Neural progenitor cell (in vitro differentiated cells): ENCODE measurements at regions not wholly inside any gene's neighbourhood (a gene's known extent, or its start where the extent isn't known, plus 50 kb on each side); places are given as distances from the start of the nearest gene placed in this dataset.

ENCODE experiments used
- DNase-seq: peaks from one replicate; pipeline ENCODE4 v3.0.0-alpha.2; 2016; ENCODE audit warnings: low spot score
- H2AFZ ChIP-seq: fragments of 200-600 bp; sonication (generic); replicated peaks from 2 replicates; pipeline ENCODE4 v1.6.1; 2016; ENCODE audit warnings: antibody characterized with exemption
- H3F3A ChIP-seq: fragments of 200-600 bp; sonication (generic); 2 replicates; pipeline ENCODE4 v1.6.1; 2016; ENCODE audit warnings: antibody characterized with exemption, low read depth
- H3K27ac ChIP-seq: fragments of 200-600 bp; sonication (generic); 2 replicates; pipeline ENCODE4 v1.5.1; 2016; ENCODE audit warnings: mild to moderate bottlenecking
- H3K27me3 ChIP-seq: fragments of 200-600 bp; sonication (generic); 2 replicates; pipeline ENCODE4 v1.6.1; 2016; ENCODE audit warnings: mild to moderate bottlenecking, moderate library complexity
- H3K36me3 ChIP-seq: fragments of 200-600 bp; sonication (generic); 2 replicates; pipeline ENCODE4 v1.5.1; 2016
- H3K4me1 ChIP-seq: fragments of 200-600 bp; sonication (generic); 2 replicates; pipeline ENCODE4 v1.6.1; 2016; ENCODE audit warnings: mixed run types
- H3K4me2 ChIP-seq: fragments of 200-600 bp; sonication (generic); 2 replicates; pipeline ENCODE4 v1.6.1; 2016
- H3K4me3 ChIP-seq: fragments of 200-600 bp; sonication (generic); 2 replicates; pipeline ENCODE4 v1.5.1; 2016
- H3K79me2 ChIP-seq: fragments of 200-600 bp; sonication (generic); 2 replicates; pipeline ENCODE4 v1.6.1; 2016; ENCODE audit warnings: low read depth
- H3K9ac ChIP-seq: fragments of 200-600 bp; sonication (generic); 2 replicates; pipeline ENCODE4 v1.6.1; 2016
- H3K9me3 ChIP-seq: fragments of 200-600 bp; sonication (generic); 2 replicates; pipeline ENCODE4 v1.5.1; 2016; ENCODE audit warnings: low read depth
- H4K20me1 ChIP-seq: fragments of 200-600 bp; sonication (generic); 2 replicates; pipeline ENCODE4 v1.6.1; 2016; ENCODE audit warnings: low read depth
- H3K27ac Mint-ChIP-seq: 3 replicates; pipeline ENCODE4 v1.8.0; 2021; ENCODE audit warnings: mixed read lengths
- H3K27me3 Mint-ChIP-seq: 2 replicates; pipeline ENCODE4 v1.8.0; 2022; ENCODE audit warnings: low read depth, mild to moderate bottlenecking, inconsistent platforms, moderate library complexity, mixed read lengths; ENCODE audit not compliant: insufficient read depth
- H3K36me3 Mint-ChIP-seq: 3 replicates; pipeline ENCODE4 v1.8.0; 2021; ENCODE audit warnings: mixed read lengths
- H3K4me1 Mint-ChIP-seq: 3 replicates; pipeline ENCODE4 v1.8.0; 2021; ENCODE audit warnings: mixed read lengths
- H3K4me3 Mint-ChIP-seq: 3 replicates; pipeline ENCODE4 v1.8.0; 2021; ENCODE audit warnings: mild to moderate bottlenecking, moderate library complexity, mixed read lengths
- H3K9me3 Mint-ChIP-seq: 3 replicates; pipeline ENCODE4 v1.8.0; 2020; ENCODE audit warnings: mixed read lengths
- CTCF ChIP-seq: fragments of 200-600 bp; sonication (generic); IDR thresholded peaks from 2 replicates; pipeline ENCODE4 v1.5.1; 2017; ENCODE audit warnings: antibody characterized with exemption, mild to moderate bottlenecking
- EZH2 ChIP-seq: fragments of 200-600 bp; sonication (generic); IDR thresholded peaks from 2 replicates; pipeline ENCODE4 v1.6.1; 2017; ENCODE audit warnings: antibody characterized with exemption, mild to moderate bottlenecking, moderate library complexity
- EZH2phosphoT487 ChIP-seq: fragments of 200-600 bp; sonication (generic); IDR thresholded peaks from 2 replicates; pipeline ENCODE4 v1.6.1; 2017; ENCODE audit warnings: antibody characterized with exemption

GRCh38 chr5:124001036-124001615, 489.1 kb downstream of the CSNK1G3 start:
- Histone ChIP-seq H3K4me3 (no peak overlapping the region), H3K4me2 (peak overlapping the region; percentile 21), H3K79me2 (no peaks in the 10 kb centered on the region), H3K27me3 (no peaks in the 10 kb centered on the region), H3K9me3 (no peaks in the 10 kb centered on the region), H2AFZ (peak overlapping the region; percentile 86), H3K36me3 (no peaks in the 10 kb centered on the region), H3K27ac (no peak overlapping the region), H3K4me1 (peaks cover 19% of the 10 kb centered on the region), H3K9ac (no peak overlapping the region), H3F3A (no peaks in the 10 kb centered on the region), H4K20me1 (no peaks in the 10 kb centered on the region)
- TF ChIP-seq CTCF (no peak), EZH2phosphoT487 (no peak), EZH2 (no peak)
- no peaks in the 10 kb centered on the region for H3K27me3 Mint-ChIP-seq
- H3K36me3 Mint-ChIP-seq: no peaks in the 10 kb centered on the region
- no peak overlapping the region for H3K27ac Mint-ChIP-seq
- H3K9me3 Mint-ChIP-seq: peaks cover 13% of the 10 kb centered on the region
- H3K4me3 Mint-ChIP-seq: no peak overlapping the region
- H3K4me1 Mint-ChIP-seq: peaks cover 72% of the 10 kb centered on the region
- DNase-seq: peak; percentile 14

- no peak overlapping the region for H3K4me3 Mint-ChIP-seq
- no peak overlapping the region for H3K27ac Mint-ChIP-seq
- Histone ChIP-seq H3K4me1 (peaks cover 19% of the 10 kb centered on the region), H3K27ac (no peak overlapping the region), H3K27me3 (no peaks in the 10 kb centered on the region), H3F3A (no peaks in the 10 kb centered on the region), H3K36me3 (no peaks in the 10 kb centered on the region), H3K9ac (no peak overlapping the region), H3K9me3 (no peaks in the 10 kb centered on the region), H3K79me2 (no peaks in the 10 kb centered on the region), H3K4me2 (no peak overlapping the region), H2AFZ (no peak overlapping the region), H3K4me3 (no peak overlapping the region), H4K20me1 (no peaks in the 10 kb centered on the region)
- peaks cover 13% of the 10 kb centered on the region for H3K9me3 Mint-ChIP-seq
- H3K27me3 Mint-ChIP-seq: peaks cover 3% of the 10 kb centered on the region
- H3K4me1 Mint-ChIP-seq: peaks cover 76% of the 10 kb centered on the region
- TF ChIP-seq CTCF (no peak), EZH2phosphoT487 (no peak), EZH2 (no peak)
- H3K36me3 Mint-ChIP-seq: no peaks in the 10 kb centered on the region
- DNase-seq: no peak
Measured at GRCh38 chr5:124000538-124000937, 488.6 kb downstream of the CSNK1G3 start.

DNA sequence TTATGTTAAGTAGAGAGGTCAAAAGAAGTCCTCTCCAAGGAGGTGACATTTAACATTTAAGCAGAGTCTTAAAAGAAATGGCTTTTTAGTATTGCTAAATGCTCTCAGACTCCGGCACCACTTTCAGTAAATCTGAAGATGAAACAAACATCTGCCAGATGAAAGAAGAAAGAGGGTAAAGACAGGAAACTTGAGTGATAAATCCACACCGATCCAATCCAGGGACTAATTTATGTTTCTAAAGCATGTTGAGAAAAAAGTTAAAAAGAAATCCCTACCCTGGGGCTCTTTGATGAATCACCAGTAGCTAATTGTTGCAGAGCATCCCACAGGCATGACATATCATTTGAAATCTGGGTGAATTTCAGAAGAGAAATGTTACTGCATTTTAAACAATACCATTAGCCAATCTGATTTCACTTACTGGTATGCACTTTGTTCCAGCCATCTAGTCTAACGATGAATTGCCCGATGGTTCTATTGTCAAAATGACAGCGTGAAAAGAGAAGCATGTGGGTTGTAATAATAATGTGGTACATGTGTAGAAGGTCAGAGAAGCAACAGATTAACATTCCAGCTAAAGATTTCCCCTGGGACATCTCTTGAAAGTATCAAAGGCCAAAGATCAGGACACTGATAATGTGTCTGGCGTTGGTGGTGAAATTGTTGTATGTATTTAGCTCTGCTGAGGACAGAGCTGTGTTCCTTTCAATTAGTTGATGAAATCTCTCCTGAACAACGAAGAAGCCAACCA, 485.7 kb downstream of the CSNK1G3 start:
- no peaks in the 10 kb centered on the region for H3K9me3 ChIP-seq
- H3K36me3 ChIP-seq: no peaks in the 10 kb centered on the region
- no peak overlapping the region for H3K4me3 ChIP-seq
- H2AFZ ChIP-seq: no peak overlapping the region
- TF ChIP-seq EZH2phosphoT487: no peak
- no peak for TF ChIP-seq EZH2
- TF ChIP-seq CTCF: no peak
- no peak overlapping the region for H3K9ac ChIP-seq
- Mint-ChIP-seq H3K27ac (peak overlapping the region; percentile 43), H3K27me3 (peaks cover 3% of the 10 kb centered on the region), H3K4me1 (peaks cover 70% of the 10 kb centered on the region), H3K4me3 (peak overlapping the region; percentile 34), H3K9me3 (peaks cover 6% of the 10 kb centered on the region), H3K36me3 (no peaks in the 10 kb centered on the region)
- H4K20me1 ChIP-seq: no peaks in the 10 kb centered on the region
- H3K79me2 ChIP-seq: no peaks in the 10 kb centered on the region
- H3F3A ChIP-seq: no peaks in the 10 kb centered on the region
- peaks cover 20% of the 10 kb centered on the region for H3K4me1 ChIP-seq
- no peak overlapping the region for H3K27ac ChIP-seq
- no peak overlapping the region for H3K4me2 ChIP-seq
- H3K27me3 ChIP-seq: no peaks in the 10 kb centered on the region
- no peak for DNase-seq
